ENCODE measurements at regions not wholly inside any gene's neighbourhood (a gene's known extent, or its start where the extent isn't known, plus 50 kb on each side); places are given as distances from the start of the nearest gene placed in this dataset.

DNA sequence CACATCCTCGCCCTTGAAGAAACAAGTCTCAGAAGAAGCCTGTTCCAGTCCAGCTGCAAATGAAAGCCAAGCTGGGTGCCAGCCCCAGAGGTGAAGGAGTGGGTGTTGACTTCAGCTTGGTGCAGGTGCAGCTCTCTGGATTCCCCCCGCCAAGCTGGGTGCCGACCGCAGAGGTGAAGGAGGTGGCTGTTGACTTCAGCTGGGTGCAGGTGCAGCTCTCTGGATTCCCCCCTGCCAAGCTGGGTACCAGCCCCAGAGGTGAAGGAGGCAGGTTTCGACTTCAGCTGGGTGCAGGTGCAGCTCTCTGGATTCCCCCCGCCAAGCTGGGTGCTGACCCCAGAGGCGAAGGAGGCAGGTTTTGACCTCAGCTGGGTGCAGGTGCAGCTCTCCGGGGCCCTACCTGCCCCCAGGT is 1234.0 kb downstream of the TBC1D22A start:
- Histone ChIP-seq H2AFZ (no peak overlapping the region), H3K27me3 (ENCODE audit: insufficient read depth) (no peaks in the 10 kb centered on the region), H3K4me2 (no peak overlapping the region), H3K79me2 (replicated peaks; ENCODE audit: insufficient read depth) (no peaks in the 10 kb centered on the region), H3K4me3 (no peak overlapping the region), H3K36me3 (ENCODE audit: insufficient read depth) (no peaks in the 10 kb centered on the region; the same call in 1 of the 2 replicates), H3K27ac (ENCODE audit: low read depth) (no peak overlapping the region), H3K4me1 (ENCODE audit: insufficient read depth) (no peaks in the 10 kb centered on the region), H3K9me2 (ENCODE audit: insufficient read depth) (no peaks in the 10 kb centered on the region), H4K20me1 (replicated peaks; ENCODE audit: insufficient read depth) (no peaks in the 10 kb centered on the region), H3F3A (replicated peaks; ENCODE audit: low read depth) (no peaks in the 10 kb centered on the region)
- Mint-ChIP-seq H3K27me3 (ENCODE audit: insufficient read depth, low read depth, poor library complexity) (peaks cover 2% of the 10 kb centered on the region), H3K27ac (no peak overlapping the region), H3K36me3 (ENCODE audit: low read depth) (no peaks in the 10 kb centered on the region; the same call in 2 of the 3 replicates), H3K9me3 (peaks cover 57% of the 10 kb centered on the region), H3K4me1 (no peaks in the 10 kb centered on the region; the same call in 2 of the 3 replicates), H3K4me3 (no peak overlapping the region)
- DNase-seq (ENCODE audit: low spot score) (no peak), ATAC-seq (no peak)
- TF ChIP-seq ZNF331 (CRISPR knock-in tag; IDR thresholded peaks at IDR 0.05; ENCODE audit: low read depth), result no peak
- TF ChIP-seq REST (IDR thresholded peaks at IDR 0.05; ENCODE audit: unreplicated experiment), result no peak
- TF ChIP-seq STAT1 (IDR thresholded peaks at IDR 0.05; ENCODE audit: unreplicated experiment), result no peak
- no peak for TF ChIP-seq CREB1 (CRISPR knock-in tag; IDR thresholded peaks at IDR 0.05; ENCODE audit: low read depth)
- no peak for TF ChIP-seq NANOG (IDR thresholded peaks at IDR 0.05; ENCODE audit: borderline replicate concordance)

DNA sequence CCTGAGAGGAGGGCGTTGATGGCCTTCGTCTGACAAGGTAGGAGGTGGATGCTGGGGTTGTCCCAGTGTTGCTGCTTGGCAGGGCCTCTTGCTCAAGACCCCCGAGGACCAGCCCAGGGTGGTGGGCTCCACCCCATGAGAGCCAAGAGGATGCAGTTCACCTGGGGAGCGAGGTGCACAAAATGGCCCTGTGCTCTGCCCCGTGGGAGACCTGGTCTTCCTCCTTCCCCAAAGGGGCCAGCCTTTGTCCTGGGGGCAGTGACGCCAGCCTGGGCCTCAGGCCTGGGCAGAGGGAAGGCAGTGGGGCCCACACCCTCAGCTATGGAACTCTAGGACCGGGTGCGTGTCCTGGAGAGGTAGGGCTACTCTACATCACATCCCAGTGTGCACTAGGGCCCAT is 1233.3 kb downstream of the TBC1D22A start:
- no peak for DNase-seq (ENCODE audit: low spot score)
- H3F3A ChIP-seq (replicated peaks; ENCODE audit: low read depth), result no peaks in the 10 kb centered on the region
- no peak for ATAC-seq
- no peak overlapping the region for H3K4me2 ChIP-seq
- H3K4me3 ChIP-seq, result no peak overlapping the region
- no peaks in the 10 kb centered on the region for H3K4me1 ChIP-seq (ENCODE audit: insufficient read depth)
- no peak overlapping the region for H3K27ac Mint-ChIP-seq
- H3K79me2 ChIP-seq (replicated peaks; ENCODE audit: insufficient read depth), result no peaks in the 10 kb centered on the region
- H3K27ac ChIP-seq (ENCODE audit: low read depth), result no peak overlapping the region
- no peaks in the 10 kb centered on the region for H4K20me1 ChIP-seq (replicated peaks; ENCODE audit: insufficient read depth)
- H3K27me3 ChIP-seq (ENCODE audit: insufficient read depth), result no peaks in the 10 kb centered on the region
- no peaks in the 10 kb centered on the region; the same call in 2 of the 3 replicates for H3K36me3 Mint-ChIP-seq (ENCODE audit: low read depth)
- no peak overlapping the region for H3K4me3 Mint-ChIP-seq
- peaks cover 55% of the 10 kb centered on the region for H3K9me3 Mint-ChIP-seq
- H3K4me1 Mint-ChIP-seq, result no peaks in the 10 kb centered on the region; the same call in 2 of the 3 replicates
- H3K27me3 Mint-ChIP-seq (ENCODE audit: insufficient read depth, low read depth, poor library complexity), result peaks cover 2% of the 10 kb centered on the region
- H3K9me2 ChIP-seq (ENCODE audit: insufficient read depth), result no peaks in the 10 kb centered on the region
- H2AFZ ChIP-seq, result no peak overlapping the region
- H3K36me3 ChIP-seq (ENCODE audit: insufficient read depth), result no peaks in the 10 kb centered on the region; the same call in 1 of the 2 replicates
- TF ChIP-seq, protein P1, sequence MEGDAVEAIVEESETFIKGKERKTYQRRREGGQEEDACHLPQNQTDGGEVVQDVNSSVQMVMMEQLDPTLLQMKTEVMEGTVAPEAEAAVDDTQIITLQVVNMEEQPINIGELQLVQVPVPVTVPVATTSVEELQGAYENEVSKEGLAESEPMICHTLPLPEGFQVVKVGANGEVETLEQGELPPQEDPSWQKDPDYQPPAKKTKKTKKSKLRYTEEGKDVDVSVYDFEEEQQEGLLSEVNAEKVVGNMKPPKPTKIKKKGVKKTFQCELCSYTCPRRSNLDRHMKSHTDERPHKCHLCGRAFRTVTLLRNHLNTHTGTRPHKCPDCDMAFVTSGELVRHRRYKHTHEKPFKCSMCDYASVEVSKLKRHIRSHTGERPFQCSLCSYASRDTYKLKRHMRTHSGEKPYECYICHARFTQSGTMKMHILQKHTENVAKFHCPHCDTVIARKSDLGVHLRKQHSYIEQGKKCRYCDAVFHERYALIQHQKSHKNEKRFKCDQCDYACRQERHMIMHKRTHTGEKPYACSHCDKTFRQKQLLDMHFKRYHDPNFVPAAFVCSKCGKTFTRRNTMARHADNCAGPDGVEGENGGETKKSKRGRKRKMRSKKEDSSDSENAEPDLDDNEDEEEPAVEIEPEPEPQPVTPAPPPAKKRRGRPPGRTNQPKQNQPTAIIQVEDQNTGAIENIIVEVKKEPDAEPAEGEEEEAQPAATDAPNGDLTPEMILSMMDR (conservative IDR thresholded peaks at IDR 0.05; ENCODE audit: low read depth in 2 of 2), result no peak
- TF ChIP-seq REST (IDR thresholded peaks at IDR 0.05; ENCODE audit: unreplicated experiment), result no peak

Data from GM23338 (cell line).